Occipital lobe (tissue), 1 donor: ENCODE measurements at regions not wholly inside any gene's neighbourhood (a gene's known extent, or its start where the extent isn't known, plus 50 kb on each side); places are given as distances from the start of the nearest gene placed in this dataset.
A peak's percentile ranks its signal among the peaks of the same experiment; 100 is the strongest.
"Not testable (repeated sequence)": the region's sequence is repeated elsewhere in the genome, so short reads cannot be mapped to it uniquely, and the experiment has no call there.

Experiments
- DNase-seq: peaks from one replicate; lab custom pipeline; 2025; lab: John Stamatoyannopoulos, UW

- peak; percentile 9 for DNase-seq
These were observed 216.5 kb upstream of the PITRM1 start for GRCh38 chr10:3389130-3389529.

DNA sequence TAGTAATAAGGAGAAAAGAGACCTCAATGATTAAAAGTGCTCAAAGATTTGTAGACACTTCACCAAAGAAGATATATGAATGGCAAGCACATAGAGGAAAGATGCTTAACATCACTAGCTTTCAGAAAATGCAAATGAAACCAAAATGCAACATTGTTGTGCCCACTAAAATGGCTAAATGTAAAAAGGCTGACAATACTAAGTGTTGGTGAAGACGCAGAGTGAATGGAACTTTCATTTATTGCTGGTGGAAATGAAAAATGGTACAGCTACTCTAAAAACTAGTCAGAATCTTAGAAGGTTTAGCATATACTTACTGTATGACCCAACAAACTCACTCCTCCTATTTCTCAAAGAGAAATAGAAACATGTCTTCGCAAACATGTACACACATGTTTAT lies 212.9 kb upstream of the PITRM1 start:
- no peak for DNase-seq

- DNase-seq, result no peak
These were observed 209.5 kb upstream of the PITRM1 start for GRCh38 chr10:3382092-3382491.

- no peak for DNase-seq
These were observed 207.9 kb upstream of the PITRM1 start for GRCh38 chr10:3380406-3381050.

DNA sequence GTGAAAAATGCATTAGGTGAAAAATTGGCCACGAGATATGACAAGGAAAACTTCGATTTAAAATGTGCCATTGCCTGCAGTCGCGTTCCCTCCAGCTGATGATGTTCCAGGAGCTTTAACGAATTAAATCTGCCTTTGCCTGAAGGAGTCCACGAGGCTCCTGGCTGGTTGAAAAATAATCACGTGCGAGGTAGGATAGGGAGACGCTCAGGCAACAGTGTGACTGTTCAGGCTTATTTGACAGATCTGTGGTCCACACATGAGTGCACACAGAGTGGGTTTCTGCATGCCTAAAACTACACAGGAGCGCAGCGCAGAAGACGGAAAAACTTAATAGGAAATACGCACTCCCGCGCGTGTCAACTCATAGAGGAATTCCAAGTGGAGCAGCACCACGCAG lies 204.0 kb upstream of the PITRM1 start:
- no peak for DNase-seq

DNA sequence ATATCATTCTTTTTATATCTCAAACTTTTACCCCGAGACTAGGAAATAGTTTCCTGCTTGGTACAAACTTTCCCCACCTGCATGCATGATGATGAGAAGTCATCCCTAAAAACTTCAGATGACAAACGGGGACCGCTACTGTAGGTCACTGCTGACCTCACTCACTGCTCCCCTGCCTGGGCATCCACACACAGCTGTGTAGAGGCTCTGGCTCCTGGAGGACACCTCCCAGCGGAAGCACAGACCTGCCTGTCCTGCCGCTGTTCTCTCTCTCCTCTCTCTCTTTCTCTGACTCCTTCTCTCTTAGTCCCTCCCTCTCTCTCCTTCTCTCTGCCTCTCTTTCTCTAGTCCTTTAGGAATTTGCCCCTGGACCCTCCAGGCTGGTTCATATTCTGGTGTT lies 202.9 kb upstream of the PITRM1 start:
- no peak for DNase-seq

DNA sequence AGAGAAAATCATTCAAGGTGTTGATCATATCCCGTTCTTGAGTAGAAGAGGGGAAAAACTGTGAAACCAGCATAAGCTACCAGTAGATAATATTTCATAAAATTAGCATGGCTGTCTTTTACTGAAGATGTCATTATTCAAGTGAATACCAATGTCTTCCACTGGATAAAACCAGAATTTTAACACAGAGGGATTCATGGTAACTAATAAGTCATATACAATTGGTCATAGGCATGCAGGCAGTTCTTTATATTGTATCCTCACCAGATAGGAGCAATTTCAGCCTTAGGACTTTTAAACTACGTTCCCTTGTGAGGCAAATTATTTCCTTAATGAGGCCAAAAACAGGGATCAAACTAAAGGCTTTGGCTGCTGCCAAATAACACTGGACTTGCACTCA lies 202.3 kb upstream of the PITRM1 start:
- no peak for DNase-seq

DNA sequence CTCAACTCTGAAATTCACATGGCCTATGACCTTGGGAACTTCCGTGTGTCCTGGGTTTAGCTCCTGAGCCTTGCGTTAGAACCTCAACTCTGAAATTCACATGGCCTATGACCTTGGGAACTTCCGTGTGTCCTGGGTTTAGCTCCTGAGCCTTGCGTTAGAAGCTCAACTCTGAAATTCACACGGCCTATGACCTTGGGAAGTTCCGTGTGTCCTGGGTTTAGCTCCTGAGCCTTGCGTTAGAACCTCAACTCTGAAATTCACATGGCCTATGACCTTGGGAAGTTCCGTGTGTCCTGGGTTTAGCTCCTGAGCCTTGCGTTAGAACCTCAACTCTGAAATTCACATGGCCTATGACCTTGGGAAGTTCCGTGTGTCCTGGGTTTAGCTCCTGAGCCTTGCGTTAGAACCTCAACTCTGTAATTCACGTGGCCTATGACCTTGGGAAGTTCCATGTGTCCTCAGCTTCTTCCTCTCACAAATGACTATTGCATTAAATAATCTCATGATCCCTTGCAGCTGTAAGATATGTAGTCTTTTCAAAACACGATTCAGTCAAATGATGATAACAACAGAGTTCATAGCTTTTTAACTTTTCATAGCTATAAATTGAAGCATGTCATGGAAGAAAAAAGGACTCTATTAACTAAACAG lies 200.9 kb upstream of the PITRM1 start:
- not testable (repeated sequence) for DNase-seq

GRCh38 chr10:3372281-3372680 lies 199.7 kb upstream of the PITRM1 start:
- DNase-seq, result no peak

DNA sequence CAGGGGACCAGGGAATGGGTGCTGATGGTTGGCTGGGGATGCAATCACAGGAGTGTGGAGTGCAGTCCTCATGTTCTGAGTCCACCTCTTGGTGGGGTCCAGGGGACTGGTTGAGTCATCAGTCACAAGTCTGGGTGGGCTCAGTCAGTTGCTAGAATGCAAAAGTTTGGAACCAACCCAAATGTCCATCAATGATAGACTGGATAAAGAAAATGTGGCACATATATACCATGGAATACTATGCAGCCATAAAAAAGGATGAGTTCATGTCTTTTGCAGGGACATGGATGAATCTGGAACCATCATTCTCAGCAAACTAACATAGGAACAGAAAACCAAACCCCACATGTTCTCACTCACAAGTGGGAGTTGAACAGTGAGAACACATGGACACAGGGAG lies 199.0 kb upstream of the PITRM1 start:
- DNase-seq, result not testable (repeated sequence)

DNA sequence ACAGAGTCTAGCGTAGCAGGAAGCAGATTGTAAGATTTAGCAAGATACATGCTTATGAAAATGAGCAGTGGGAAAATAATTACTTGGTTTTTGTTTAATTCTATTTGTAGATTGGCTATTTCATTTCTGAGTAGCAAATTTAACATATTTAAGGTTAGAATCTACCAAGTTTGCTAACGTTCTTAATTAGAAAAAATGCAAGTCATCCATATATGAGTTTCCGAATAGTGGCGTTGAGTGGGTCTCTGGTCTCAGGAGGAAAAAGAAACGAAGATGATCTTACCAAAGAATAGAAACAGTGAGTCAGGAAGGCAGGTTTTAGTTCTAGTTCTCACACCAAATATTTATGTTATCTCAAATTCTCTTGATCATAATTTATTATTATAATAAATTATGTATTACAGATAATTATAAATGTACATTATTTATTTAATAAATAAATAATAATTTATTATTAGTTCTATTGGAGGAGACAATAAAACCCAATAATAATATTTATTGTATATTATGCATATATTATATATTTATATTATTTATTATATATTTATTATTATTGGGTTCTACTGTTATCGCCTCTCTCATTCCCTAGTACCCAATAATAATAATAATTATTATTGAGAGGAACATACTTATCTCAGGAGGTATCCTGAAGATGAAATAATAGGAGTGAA lies 194.3 kb upstream of the PITRM1 start:
- no peak for DNase-seq

DNA sequence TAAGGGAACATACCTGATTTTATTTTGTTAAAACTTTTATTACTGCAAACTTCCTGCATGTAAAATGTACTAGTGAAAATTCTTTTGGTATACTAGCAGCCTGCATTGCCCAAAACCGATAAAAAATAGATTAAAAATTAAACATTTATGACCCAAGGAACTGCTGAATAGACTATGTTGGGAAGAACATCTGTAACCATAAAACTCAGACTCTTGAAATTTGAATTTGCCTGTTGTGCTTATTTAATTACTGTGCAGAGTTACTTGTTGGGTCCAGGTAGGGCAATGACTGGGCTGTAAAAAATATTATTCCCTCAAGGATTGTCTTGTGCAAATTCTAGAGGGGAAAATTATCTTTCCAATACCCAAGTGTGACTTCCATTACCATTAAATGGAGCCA lies 193.5 kb upstream of the PITRM1 start:
- no peak for DNase-seq

GRCh38 chr10:3365630-3366029 lies 193.0 kb upstream of the PITRM1 start:
- no peak for DNase-seq

DNA sequence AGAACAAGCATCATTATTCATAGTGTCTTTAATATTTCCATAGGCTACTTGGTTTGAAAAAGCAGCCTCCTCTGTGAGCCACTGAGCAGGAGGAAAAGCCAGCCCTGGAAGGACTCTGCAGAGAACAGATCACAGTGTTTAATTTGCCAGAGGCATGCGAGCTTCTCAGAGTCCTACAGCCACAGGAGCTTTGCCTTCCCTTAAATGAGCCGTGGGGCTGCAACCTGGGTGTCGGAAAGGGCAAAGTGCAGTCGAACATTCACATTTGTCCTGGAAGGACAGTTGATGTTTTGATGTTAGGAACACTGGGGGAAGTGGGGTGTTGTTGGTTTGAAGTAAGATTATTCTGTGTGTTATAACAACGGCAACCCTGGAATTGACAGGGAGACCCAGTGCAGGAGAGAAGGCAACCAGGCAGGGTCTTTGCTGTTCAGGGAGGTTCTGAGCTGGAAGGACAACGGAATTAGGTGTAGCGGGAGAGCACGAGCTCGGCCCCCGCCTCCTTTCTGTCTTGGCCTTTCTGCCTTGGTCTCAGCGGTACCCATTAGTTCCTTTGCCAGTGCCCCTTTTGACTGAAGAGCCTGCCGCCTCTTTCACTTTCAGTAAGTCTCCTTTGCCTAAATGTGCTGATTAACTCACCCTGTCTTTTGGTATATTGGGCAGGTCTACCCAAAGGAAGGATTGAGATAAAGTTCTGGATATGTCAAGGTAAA lies 192.3 kb upstream of the PITRM1 start:
- DNase-seq, result no peak

DNA sequence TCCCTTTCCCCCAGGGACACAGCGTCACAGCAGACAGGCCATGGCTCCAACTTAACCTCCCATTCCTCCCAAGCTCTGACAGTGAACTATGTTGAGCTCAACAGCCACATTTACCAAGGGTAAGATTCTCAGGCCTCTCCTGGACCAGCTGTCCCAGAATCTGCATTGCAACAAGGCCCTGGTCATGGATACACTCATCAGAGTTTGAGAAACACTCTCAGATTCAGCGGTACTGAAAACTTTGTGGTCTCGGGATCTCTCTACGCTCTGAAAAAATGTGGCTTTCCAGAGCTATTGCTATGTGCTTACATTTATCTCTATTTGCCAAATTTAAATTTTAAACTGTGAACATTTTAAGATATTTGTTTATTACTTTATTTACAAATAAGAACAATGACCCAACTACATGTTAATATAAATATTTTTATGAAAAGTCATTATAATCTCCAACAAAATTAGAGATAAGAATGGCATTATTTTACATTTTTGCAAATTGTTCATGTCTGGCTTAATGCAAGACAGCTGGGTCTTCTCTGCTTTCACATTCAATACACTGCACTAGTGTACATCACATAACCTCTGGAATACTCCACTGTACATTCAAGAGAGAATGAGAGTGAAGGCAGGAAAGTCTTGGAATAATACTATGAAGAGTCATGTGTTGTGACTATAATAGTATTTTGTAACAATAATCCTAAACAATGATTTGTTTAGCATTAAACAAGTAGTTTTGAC lies 190.9 kb upstream of the PITRM1 start:
- DNase-seq, result no peak

- DNase-seq, result no peak
These were observed 189.8 kb upstream of the PITRM1 start for GRCh38 chr10:3362394-3362793.

- no peak for DNase-seq
These were observed 189.1 kb upstream of the PITRM1 start for GRCh38 chr10:3361640-3362039.

- DNase-seq, result no peak
These were observed 185.2 kb upstream of the PITRM1 start for GRCh38 chr10:3357737-3358136.

DNA sequence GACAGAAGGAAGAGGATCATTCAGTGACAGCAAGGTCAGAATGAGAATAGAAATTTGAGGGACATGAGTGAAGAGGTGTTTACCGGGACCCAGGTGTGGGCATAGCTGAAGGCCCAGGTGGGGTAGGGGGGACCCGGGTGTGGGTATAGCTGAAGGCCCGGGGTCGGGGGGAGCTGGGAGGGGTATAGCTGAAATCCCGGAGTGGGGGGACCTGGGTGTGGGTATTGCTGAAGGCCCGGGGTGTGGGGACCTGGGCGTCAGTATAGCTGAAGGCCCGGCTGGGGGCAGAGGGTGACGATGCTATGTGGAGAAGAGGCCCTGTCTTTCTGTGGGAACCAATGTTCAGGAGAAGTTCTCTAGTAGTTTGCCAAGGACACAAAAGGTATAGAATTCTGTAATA lies 183.0 kb upstream of the PITRM1 start:
- no peak for DNase-seq

DNA sequence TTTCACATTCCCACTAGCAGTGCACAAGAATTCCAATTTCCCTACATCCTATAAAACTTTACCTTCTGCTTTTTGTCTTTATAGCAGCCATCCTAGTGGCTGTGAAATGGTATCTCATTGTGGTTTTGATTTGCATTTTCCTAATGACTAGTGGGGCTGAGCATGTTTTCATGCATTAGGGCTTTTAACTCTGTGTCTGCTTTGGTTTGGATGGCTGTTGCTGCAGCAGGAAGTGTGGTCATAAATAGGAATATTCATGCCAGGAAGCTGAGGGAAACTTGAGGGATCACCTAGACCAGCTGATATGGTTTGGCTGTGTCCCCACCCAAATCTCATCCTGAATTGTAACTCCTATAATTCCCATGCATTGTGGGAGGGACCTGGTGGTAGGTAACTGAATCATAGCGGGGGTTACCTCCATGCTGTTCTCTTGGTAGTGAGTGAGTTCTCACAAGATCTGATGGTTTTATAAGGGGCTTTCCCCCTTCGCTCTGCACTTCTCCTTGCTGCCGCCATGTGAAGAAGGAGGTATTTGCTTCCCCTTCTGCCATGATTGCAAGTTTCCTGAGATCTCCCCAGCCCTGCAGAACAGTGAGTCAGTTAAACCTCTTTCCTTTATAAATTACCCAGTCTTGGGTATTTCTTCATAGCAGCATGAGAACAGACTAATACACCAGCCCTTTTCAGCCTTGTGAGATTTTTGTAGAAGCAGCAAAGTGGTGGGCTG lies 181.8 kb upstream of the PITRM1 start:
- no peak for DNase-seq

DNA sequence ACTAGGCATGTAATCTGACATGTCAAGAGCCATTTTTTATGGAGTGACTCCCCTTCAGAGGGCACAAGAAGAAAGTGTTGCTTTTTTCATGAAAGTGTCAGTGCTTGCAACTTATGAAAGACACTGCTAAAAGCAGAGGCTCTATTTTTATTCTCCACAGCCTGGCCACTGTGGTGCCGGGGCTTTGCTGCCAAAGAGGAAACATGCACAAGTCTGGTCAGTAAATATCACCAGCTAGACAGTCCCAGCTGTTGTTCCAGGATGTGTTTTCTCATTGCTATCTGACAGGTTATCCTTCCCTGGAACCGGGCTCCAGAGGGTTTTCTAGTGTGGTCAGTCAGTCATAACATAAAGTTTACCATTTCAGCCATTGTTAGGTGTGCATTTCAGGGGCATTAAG lies 180.7 kb upstream of the PITRM1 start:
- DNase-seq, result no peak
